ENCODE measurements at regions not wholly inside any gene's neighbourhood (a gene's known extent, or its start where the extent isn't known, plus 50 kb on each side); places are given as distances from the start of the nearest gene placed in this dataset.

- no peak for TF ChIP-seq SIN3B (IDR thresholded peaks at IDR 0.05; ENCODE audit: low read depth)
These were observed 472.4 kb upstream of the ID2 start (continued) for GRCh38 chr2:8209494-8209893.

GRCh38 chr2:8211384-8211783, 470.5 kb upstream of the ID2 start:
- no peak overlapping the region for H3K9ac ChIP-seq (ENCODE audit: insufficient read depth in 1 of 2, low read depth in 2 of 2, low read length in 2 of 2)
- H3K4me2 ChIP-seq (ENCODE audit: insufficient read depth, low read length) = no peak overlapping the region
- no peaks in the 10 kb centered on the region for H3K4me1 ChIP-seq (replicated peaks in 1 of 2; ENCODE audit: control insufficient read depth in 2 of 2, insufficient read depth in 2 of 2, low read length in 2 of 2)
- no peak overlapping the region for H3K27ac ChIP-seq (ENCODE audit: extremely low read depth, low read depth, low read length)
- no peaks in the 10 kb centered on the region for H3K79me2 ChIP-seq (ENCODE audit: control insufficient read depth, insufficient read depth, low read length)
- DNase-seq (ENCODE audit: extremely low read depth in 1 of 4, low spot score in 3 of 4) (no peak), ATAC-seq (no peak), FAIRE-seq (no peak)
- 0% methylated on average over 3 of the region's 3 CpGs for WGBS (ENCODE audit: insufficient coverage, low coverage, missing lambda C conversion rate)
- H3K27me3 ChIP-seq (ENCODE audit: control insufficient read depth in 2 of 2, insufficient read depth in 2 of 2, low read length in 2 of 2) = no peaks in the 10 kb centered on the region
- H3K9me1 ChIP-seq (ENCODE audit: control insufficient read depth, insufficient read depth, low read length) = no peaks in the 10 kb centered on the region
- CTCF ChIA-PET (ENCODE audit: low intra/inter-chr PET ratio) = no interaction called here
- no peaks in the 10 kb centered on the region for H3K36me3 ChIP-seq (ENCODE audit: control insufficient read depth, insufficient read depth, low read length)
- no TSS peak for BruUV-seq (replicated peaks)
- POLR2A ChIA-PET = no interaction called here
- no peaks in the 10 kb centered on the region for H4K20me1 ChIP-seq (replicated peaks; ENCODE audit: control insufficient read depth, insufficient read depth, low read length)
- H3K9me3 ChIP-seq (replicated peaks; ENCODE audit: control insufficient read depth, insufficient read depth, low read depth, low read length) = no peaks in the 10 kb centered on the region
- intact Hi-C loops (cut with micrococcal nuclease) = no loop called here
- TF ChIP-seq CLOCK (CRISPR knock-in tag; IDR thresholded peaks at IDR 0.05; ENCODE audit: borderline replicate concordance) (no peak), NELFE (IDR thresholded peaks at IDR 0.05; ENCODE audit: insufficient read depth, insufficient read length) (no peak), ETS2 (tag; IDR thresholded peaks at IDR 0.05; ENCODE audit: borderline replicate concordance, poor library complexity, severe bottlenecking) (no peak), RAD51 (IDR thresholded peaks at IDR 0.05; ENCODE audit: borderline replicate concordance, low read depth) (no peak), PHF21A (IDR thresholded peaks at IDR 0.05; ENCODE audit: borderline replicate concordance, low read depth) (no peak), SRSF3 (IDR thresholded peaks at IDR 0.05; ENCODE audit: insufficient read depth, low read length) (no peak), FOXA1 (IDR thresholded peaks at IDR 0.05; ENCODE audit: borderline replicate concordance) (no peak), KDM2B (CRISPR knock-in tag; IDR thresholded peaks at IDR 0.05) (no peak), ZNF586 (CRISPR knock-in tag; conservative IDR thresholded peaks at IDR 0.05) (no peak), TRIM28 (IDR thresholded peaks at IDR 0.05) (no peak), SIN3B (IDR thresholded peaks at IDR 0.05; ENCODE audit: low read depth) (no peak), ZBTB43 (CRISPR knock-in tag; IDR thresholded peaks at IDR 0.05) (no peak), GATAD2A (IDR thresholded peaks at IDR 0.05) (no peak), PML (IDR thresholded peaks at IDR 0.05; ENCODE audit: low read length) (no peak), ATF4 (CRISPR knock-in tag; IDR thresholded peaks at IDR 0.05) (no peak), PYGO2 (tag; IDR thresholded peaks at IDR 0.05) (no peak)
- H3K4me3 ChIP-seq = no peak overlapping the region
- H2AFZ ChIP-seq (ENCODE audit: low read depth, low read length) = no peak overlapping the region
- in situ Hi-C loops (cut with MboI) = no loop called here

Measured in K562 (cell line).